Keratinocyte (primary cell): ENCODE measurements at regions not wholly inside any gene's neighbourhood (a gene's known extent, or its start where the extent isn't known, plus 50 kb on each side); places are given as distances from the start of the nearest gene placed in this dataset.

ENCODE experiments used
- DNase-seq: peaks from one replicate; pipeline ENCODE4 v3.0.0-alpha.2; 2011; ENCODE audit warnings: low read depth, missing footprints, low spot score
- FAIRE-seq: peaks from 2 replicates; lab custom pipeline; 2011; peaks lifted over from hg19 to GRCh38; lab: Jason Lieb, UNC
- H2AFZ ChIP-seq: 2 replicates; pipeline ENCODE4 v1.6.0; 2012; ENCODE audit warnings: low read length, control low read depth, inconsistent platforms; ENCODE audit not compliant: control insufficient read depth
- H3K27ac ChIP-seq: 2 replicates; pipeline ENCODE4 v1.5.1; 2011; ENCODE audit warnings: low read length; ENCODE audit not compliant: control insufficient read depth, insufficient read depth
- H3K27me3 ChIP-seq: 3 replicates; pipeline ENCODE4 v1.6.0; 2011; ENCODE audit warnings: low read length; ENCODE audit not compliant: control insufficient read depth, insufficient read depth; ENCODE audit errors: extremely low read depth
- H3K36me3 ChIP-seq, 2 experiments: 2 replicates in 1 of 2; 3 replicates in 1 of 2; pipeline ENCODE4 v1.5.1; 2011; ENCODE audit warnings: low read length in 2 of 2, mild to moderate bottlenecking in 1 of 2; ENCODE audit not compliant: control insufficient read depth in 2 of 2, insufficient read depth in 2 of 2; ENCODE audit errors: extremely low read depth in 1 of 2
- H3K4me1 ChIP-seq: 3 replicates; pipeline ENCODE4 v1.5.1; 2011; ENCODE audit warnings: low read length; ENCODE audit not compliant: control insufficient read depth, insufficient read depth; ENCODE audit errors: extremely low read depth
- H3K4me2 ChIP-seq: 3 replicates; pipeline ENCODE4 v1.6.0; 2011; ENCODE audit warnings: low read depth, low read length; ENCODE audit not compliant: control insufficient read depth, insufficient read depth; ENCODE audit errors: extremely low read depth
- H3K4me3 ChIP-seq, 3 experiments: fragments of 200-600 bp in 1 of 3; sonication (generic) in 1 of 3; 2 replicates in 2 of 3; 3 replicates in 1 of 3; pipeline ENCODE4 v1.5.1; 2011 to 2016; ENCODE audit warnings: low read length in 3 of 3, mild to moderate bottlenecking in 3 of 3, control low read depth in 2 of 3, inconsistent platforms in 1 of 3, low read depth in 1 of 3, mixed read lengths in 1 of 3, mixed run types in 1 of 3, moderate library complexity in 1 of 3; ENCODE audit not compliant: control insufficient read depth in 2 of 3, insufficient read depth in 2 of 3; ENCODE audit errors: extremely low read depth in 1 of 3
- H3K79me2 ChIP-seq: 2 replicates; pipeline ENCODE4 v1.6.0; 2012; ENCODE audit warnings: low read length; ENCODE audit not compliant: control insufficient read depth, insufficient read depth
- H3K9ac ChIP-seq: 3 replicates; pipeline ENCODE4 v1.6.0; 2011; ENCODE audit warnings: low read length; ENCODE audit not compliant: control insufficient read depth, insufficient read depth; ENCODE audit errors: extremely low read depth
- H3K9me1 ChIP-seq: 3 replicates; pipeline ENCODE4 v1.6.0; 2011; ENCODE audit warnings: low read length; ENCODE audit not compliant: control insufficient read depth, insufficient read depth; ENCODE audit errors: extremely low read depth
- H3K9me3 ChIP-seq: 2 replicates; pipeline ENCODE4 v1.5.1; 2012; ENCODE audit warnings: low read depth, low read length; ENCODE audit not compliant: control insufficient read depth
- H4K20me1 ChIP-seq: 3 replicates; pipeline ENCODE4 v1.6.0; 2011; ENCODE audit warnings: low read length; ENCODE audit not compliant: control insufficient read depth, insufficient read depth; ENCODE audit errors: extremely low read depth
- EZH2 ChIP-seq: IDR thresholded peaks from one replicate; pipeline ENCODE4 v1.6.1; 2012; ENCODE audit warnings: inconsistent platforms, mild to moderate bottlenecking, low read length, moderate library complexity
- dilution Hi-C: fragments of 300-500 bp; cut with MboI; formaldehyde crosslinking; loops from one replicate; pipeline ENCODE4 v1.7.0; 2020; ENCODE audit warnings: low sequenced_read_pairs; ENCODE audit not compliant: extremely low pct_ligation_motif_present
- TF ChIP-seq, protein P1 (sequence below), 3 experiments: IDR thresholded peaks in 1 of 3; conservative IDR thresholded peaks in 1 of 3; optimal IDR thresholded peaks in 1 of 3; 2 replicates in 2 of 3; 3 replicates in 1 of 3; pipeline versions ENCODE3 to v1.5.1; 2011; ENCODE audit warnings: low read length in 3 of 3, mild to moderate bottlenecking in 3 of 3, moderate library complexity in 2 of 3, control low read depth in 1 of 3, inconsistent platforms in 1 of 3; ENCODE audit not compliant: insufficient read depth in 2 of 3; ENCODE audit errors: extremely low read depth in 1 of 3

DNA sequence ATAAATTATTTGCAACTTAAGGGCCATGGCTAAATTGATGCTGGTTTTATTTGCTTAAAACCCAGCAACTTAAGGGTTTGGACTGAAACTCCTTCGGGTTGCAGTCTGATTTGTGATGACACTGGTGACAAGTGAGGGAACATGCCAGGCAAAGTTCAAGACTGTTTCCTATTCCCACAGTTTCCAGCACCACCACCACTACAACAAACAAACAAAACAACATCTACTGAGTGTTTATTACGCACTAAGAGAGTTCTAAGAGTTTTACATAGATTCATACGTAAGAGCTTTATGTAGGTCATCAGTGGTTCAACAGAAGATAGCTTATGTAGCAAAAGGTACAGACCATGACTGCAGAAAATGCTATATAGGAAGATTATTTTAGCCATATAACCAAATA lies 1582.1 kb downstream of the BRINP3 start:
- dilution Hi-C loops: no loop called here
- H3K4me3 ChIP-seq: no peak overlapping the region
- H3K36me3 ChIP-seq: no peaks in the 10 kb centered on the region
- no peak overlapping the region for H3K9ac ChIP-seq
- no peaks in the 10 kb centered on the region for H3K27me3 ChIP-seq
- no peaks in the 10 kb centered on the region for H4K20me1 ChIP-seq
- no peak overlapping the region for H3K4me2 ChIP-seq
- no peak for FAIRE-seq
- DNase-seq: no peak
- H3K79me2 ChIP-seq: no peaks in the 10 kb centered on the region
- TF ChIP-seq EZH2: no peak
- TF ChIP-seq, protein P1, sequence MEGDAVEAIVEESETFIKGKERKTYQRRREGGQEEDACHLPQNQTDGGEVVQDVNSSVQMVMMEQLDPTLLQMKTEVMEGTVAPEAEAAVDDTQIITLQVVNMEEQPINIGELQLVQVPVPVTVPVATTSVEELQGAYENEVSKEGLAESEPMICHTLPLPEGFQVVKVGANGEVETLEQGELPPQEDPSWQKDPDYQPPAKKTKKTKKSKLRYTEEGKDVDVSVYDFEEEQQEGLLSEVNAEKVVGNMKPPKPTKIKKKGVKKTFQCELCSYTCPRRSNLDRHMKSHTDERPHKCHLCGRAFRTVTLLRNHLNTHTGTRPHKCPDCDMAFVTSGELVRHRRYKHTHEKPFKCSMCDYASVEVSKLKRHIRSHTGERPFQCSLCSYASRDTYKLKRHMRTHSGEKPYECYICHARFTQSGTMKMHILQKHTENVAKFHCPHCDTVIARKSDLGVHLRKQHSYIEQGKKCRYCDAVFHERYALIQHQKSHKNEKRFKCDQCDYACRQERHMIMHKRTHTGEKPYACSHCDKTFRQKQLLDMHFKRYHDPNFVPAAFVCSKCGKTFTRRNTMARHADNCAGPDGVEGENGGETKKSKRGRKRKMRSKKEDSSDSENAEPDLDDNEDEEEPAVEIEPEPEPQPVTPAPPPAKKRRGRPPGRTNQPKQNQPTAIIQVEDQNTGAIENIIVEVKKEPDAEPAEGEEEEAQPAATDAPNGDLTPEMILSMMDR (optimal IDR thresholded peaks at IDR 0.05 in 1 of 3, IDR thresholded peaks at IDR 0.05 in 1 of 3, conservative IDR thresholded peaks at IDR 0.05 in 1 of 3; ENCODE audit: extremely low read depth in 1 of 3, insufficient read depth in 2 of 3, low read length in 3 of 3): no peak
- no peak overlapping the region for H3K27ac ChIP-seq
- no peaks in the 10 kb centered on the region for H3K4me1 ChIP-seq
- H3K9me1 ChIP-seq: no peaks in the 10 kb centered on the region
- no peak overlapping the region for H2AFZ ChIP-seq
- no peaks in the 10 kb centered on the region for H3K9me3 ChIP-seq

DNA sequence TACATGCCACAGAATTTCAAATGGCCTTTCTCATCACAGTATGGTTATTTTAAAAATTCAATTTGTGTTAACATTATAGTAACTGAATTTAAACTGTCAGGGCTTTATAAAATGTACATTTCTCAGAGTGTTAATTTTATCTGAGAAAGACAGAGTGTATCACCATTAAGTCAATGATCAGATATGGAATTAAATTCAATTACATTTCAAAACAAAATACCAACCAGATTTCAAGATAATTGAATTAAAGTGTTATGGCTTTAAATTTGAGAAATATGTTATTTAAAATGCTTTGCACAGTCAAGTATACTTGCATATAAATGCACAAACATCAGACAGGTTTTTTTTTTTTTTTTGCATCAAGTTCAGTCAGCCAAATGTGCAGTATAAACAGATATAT lies 1574.4 kb downstream of the BRINP3 start:
- no peak for FAIRE-seq
- no peak overlapping the region for H3K9ac ChIP-seq
- no peaks in the 10 kb centered on the region for H3K79me2 ChIP-seq

More for the DNA sequence above, 1574.4 kb downstream of the BRINP3 start:
- Histone ChIP-seq H3K36me3 (no peaks in the 10 kb centered on the region), H4K20me1 (no peaks in the 10 kb centered on the region), H3K9me3 (no peaks in the 10 kb centered on the region), H3K4me2 (no peak overlapping the region), H3K27me3 (no peaks in the 10 kb centered on the region), H3K9me1 (no peaks in the 10 kb centered on the region), H2AFZ (no peak overlapping the region), H3K4me1 (no peaks in the 10 kb centered on the region), H3K27ac (no peak overlapping the region), H3K4me3 (no peak overlapping the region)
- TF ChIP-seq, protein P1 (optimal IDR thresholded peaks at IDR 0.05 in 1 of 3, IDR thresholded peaks at IDR 0.05 in 1 of 3, conservative IDR thresholded peaks at IDR 0.05 in 1 of 3; ENCODE audit: extremely low read depth in 1 of 3, insufficient read depth in 2 of 3, low read length in 3 of 3): no peak
- no peak for TF ChIP-seq EZH2
- dilution Hi-C loops: no loop called here
- DNase-seq: no peak
